ENCODE measurements at regions not wholly inside any gene's neighbourhood (a gene's known extent, or its start where the extent isn't known, plus 50 kb on each side); places are given as distances from the start of the nearest gene placed in this dataset.
"Not testable (repeated sequence)": the region's sequence is repeated elsewhere in the genome, so short reads cannot be mapped to it uniquely, and the experiment has no call there.

DNA sequence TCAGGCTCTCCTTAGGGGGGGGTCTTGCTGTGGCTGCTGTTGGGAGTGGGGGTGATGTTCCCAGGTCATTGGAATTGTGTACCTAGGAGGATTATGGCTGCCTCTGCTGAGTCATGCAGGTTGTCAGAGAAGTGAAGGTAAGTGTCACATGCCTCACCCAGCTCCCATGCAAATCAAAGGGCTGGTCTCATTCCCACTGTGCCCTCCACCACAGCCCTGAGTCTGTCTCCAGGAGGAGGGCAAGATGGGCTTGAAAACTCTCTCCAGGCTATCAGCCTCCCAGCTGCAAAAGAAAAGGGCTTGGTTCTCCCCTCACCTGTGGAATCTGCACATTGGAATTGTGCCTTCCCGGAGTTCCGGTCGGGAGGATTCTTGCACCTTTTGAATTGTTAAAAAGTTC lies 580.5 kb downstream of the NSUN3 start:
- no peaks in the 10 kb centered on the region for H3K27me3 Mint-ChIP-seq
- ATAC-seq (replicated peaks) (no peak), DNase-seq (no peak)
- no peak overlapping the region for H3K4me3 Mint-ChIP-seq
- H3K9me3 Mint-ChIP-seq, result peaks cover 4 to 24% of the 10 kb centered on the region in 2 donors
- no peak overlapping the region for H3K27ac Mint-ChIP-seq
- H3K36me3 Mint-ChIP-seq (ENCODE audit: insufficient read depth), result no peaks in the 10 kb centered on the region
- H3K4me1 Mint-ChIP-seq (ENCODE audit: low read depth in 2 of 2), result no peaks in the 10 kb centered on the region

DNA sequence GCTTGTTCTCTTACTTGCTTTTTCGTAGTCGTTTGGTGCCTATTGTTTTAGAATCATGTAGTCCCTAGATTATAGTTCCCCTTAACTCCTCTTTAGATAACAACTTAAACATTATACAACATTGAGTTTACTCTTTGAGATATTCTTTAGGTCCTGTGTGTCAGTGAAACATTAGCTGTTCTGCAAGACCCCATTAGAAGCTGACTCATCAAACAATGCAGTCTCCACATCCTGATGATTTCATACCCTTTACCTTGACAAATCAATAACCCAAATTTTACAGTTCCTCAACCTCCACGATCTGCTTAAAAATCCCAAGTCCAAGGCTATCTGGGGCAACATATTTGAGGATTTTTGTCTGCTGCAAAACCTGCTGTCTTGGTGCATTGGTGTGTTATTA lies 582.9 kb downstream of the NSUN3 start:
- no peaks in the 10 kb centered on the region for H3K36me3 Mint-ChIP-seq (ENCODE audit: insufficient read depth)
- H3K9me3 Mint-ChIP-seq, result peaks cover 10 to 23% of the 10 kb centered on the region in 2 donors
- DNase-seq, result no peak
- no peak overlapping the region for H3K27ac Mint-ChIP-seq
- no peaks in the 10 kb centered on the region for H3K27me3 Mint-ChIP-seq
- no peak overlapping the region for H3K4me3 Mint-ChIP-seq
- no peak for ATAC-seq (replicated peaks)
- no peaks in the 10 kb centered on the region for H3K4me1 Mint-ChIP-seq (ENCODE audit: low read depth in 2 of 2)

DNA sequence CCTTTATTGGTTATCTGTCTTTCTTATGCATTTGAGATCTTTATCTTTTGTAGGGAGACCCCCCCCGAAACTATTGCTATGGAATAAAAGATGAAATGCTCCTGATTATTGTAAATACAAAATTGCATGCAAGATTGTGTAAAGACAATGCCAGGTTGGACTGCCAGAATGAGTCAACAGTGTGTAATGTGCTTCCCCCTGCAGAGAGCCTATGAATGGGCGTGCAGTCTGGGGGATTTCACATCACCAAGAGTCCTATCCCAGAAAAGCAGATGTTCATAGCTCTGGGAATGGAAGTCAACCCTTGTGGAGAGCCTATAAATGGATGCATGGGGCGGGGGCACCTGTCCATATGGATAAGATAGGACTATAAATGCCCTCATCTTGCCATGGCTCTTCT lies 584.3 kb downstream of the NSUN3 start:
- ATAC-seq (replicated peaks) (no peak), DNase-seq (no peak)
- no peak overlapping the region for H3K4me3 Mint-ChIP-seq

GRCh38 chr3:94648270-94649180 lies 585.7 kb downstream of the NSUN3 start:
- H3K36me3 Mint-ChIP-seq (ENCODE audit: insufficient read depth); H3K27me3 Mint-ChIP-seq; DNase-seq; H3K4me1 Mint-ChIP-seq (ENCODE audit: low read depth in 2 of 2); ATAC-seq (replicated peaks); H3K4me3 Mint-ChIP-seq; H3K27ac Mint-ChIP-seq: not testable (repeated sequence)
- peaks cover 14 to 40% of the 10 kb centered on the region in 2 donors for H3K9me3 Mint-ChIP-seq

More for the DNA sequence above, 584.3 kb downstream of the NSUN3 start:
- Mint-ChIP-seq H3K36me3 (ENCODE audit: insufficient read depth) (no peaks in the 10 kb centered on the region), H3K27me3 (no peaks in the 10 kb centered on the region), H3K4me1 (ENCODE audit: low read depth in 2 of 2) (no peaks in the 10 kb centered on the region), H3K27ac (no peak overlapping the region), H3K9me3 (peaks cover 13 to 30% of the 10 kb centered on the region in 2 donors)

GRCh38 chr3:94654096-94654495 lies 591.2 kb downstream of the NSUN3 start:
- H3K4me1 Mint-ChIP-seq (ENCODE audit: low read depth in 2 of 2), result no peaks in the 10 kb centered on the region
- ATAC-seq (replicated peaks) (no peak), DNase-seq (no peak)
- no peaks in the 10 kb centered on the region for H3K36me3 Mint-ChIP-seq (ENCODE audit: insufficient read depth)
- H3K9me3 Mint-ChIP-seq, result peaks cover 17 to 36% of the 10 kb centered on the region in 2 donors
- no peak overlapping the region for H3K27ac Mint-ChIP-seq
- H3K4me3 Mint-ChIP-seq, result no peak overlapping the region
- H3K27me3 Mint-ChIP-seq, result no peaks in the 10 kb centered on the region

DNA sequence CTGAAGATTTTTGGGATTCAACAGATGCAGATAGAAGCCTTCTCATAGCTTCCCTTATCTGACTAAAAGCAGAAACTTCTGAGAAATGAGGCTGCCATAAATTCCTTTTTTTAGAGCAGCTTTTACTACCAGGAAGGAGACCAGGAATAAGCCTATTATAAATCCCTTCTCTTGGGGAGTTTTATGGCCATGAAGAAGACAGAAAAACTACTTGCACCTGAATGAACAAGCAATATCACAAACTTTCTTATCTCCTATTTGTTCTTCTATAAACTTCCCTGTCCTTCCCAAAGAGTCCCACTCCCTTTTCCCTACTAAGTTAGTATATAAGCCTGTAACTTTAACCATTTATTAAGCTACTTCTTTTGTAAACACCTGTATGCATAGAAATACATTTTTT lies 603.1 kb downstream of the NSUN3 start:
- H3K4me1 Mint-ChIP-seq (ENCODE audit: low read depth in 2 of 2), result no peaks in the 10 kb centered on the region
- H3K9me3 Mint-ChIP-seq, result peaks cover 0 to 4% of the 10 kb centered on the region in 2 donors
- no peak overlapping the region for H3K4me3 Mint-ChIP-seq
- H3K36me3 Mint-ChIP-seq (ENCODE audit: insufficient read depth), result no peaks in the 10 kb centered on the region
- DNase-seq, result no peak
- no peak for ATAC-seq (replicated peaks)
- H3K27me3 Mint-ChIP-seq, result no peaks in the 10 kb centered on the region
- H3K27ac Mint-ChIP-seq, result no peak overlapping the region

- Mint-ChIP-seq H3K4me1 (ENCODE audit: low read depth in 2 of 2) (no peaks in the 10 kb centered on the region), H3K4me3 (no peak overlapping the region), H3K9me3 (peaks cover 4 to 7% of the 10 kb centered on the region in 2 donors), H3K27ac (no peak overlapping the region), H3K27me3 (no peaks in the 10 kb centered on the region), H3K36me3 (ENCODE audit: insufficient read depth) (peaks cover 3% of the 10 kb centered on the region)
- ATAC-seq (replicated peaks) (no peak), DNase-seq (no peak)
Observed at GRCh38 chr3:94671078-94671477, 608.2 kb downstream of the NSUN3 start.

GRCh38 chr3:94673876-94674275 lies 611.0 kb downstream of the NSUN3 start:
- Mint-ChIP-seq H3K27ac (no peak overlapping the region), H3K27me3 (no peaks in the 10 kb centered on the region), H3K4me1 (ENCODE audit: low read depth in 2 of 2) (no peaks in the 10 kb centered on the region), H3K4me3 (no peak overlapping the region), H3K9me3 (peaks cover 8 to 15% of the 10 kb centered on the region in 2 donors), H3K36me3 (ENCODE audit: insufficient read depth) (peaks cover 3% of the 10 kb centered on the region)
- ATAC-seq (replicated peaks), result no peak
- DNase-seq, result no peak

GRCh38 chr3:94686208-94686607 lies 623.3 kb downstream of the NSUN3 start:
- H3K36me3 Mint-ChIP-seq (ENCODE audit: insufficient read depth), result no peaks in the 10 kb centered on the region
- no peak for DNase-seq
- no peak overlapping the region for H3K4me3 Mint-ChIP-seq
- peaks cover 2 to 7% of the 10 kb centered on the region in 2 donors for H3K9me3 Mint-ChIP-seq
- no peak for ATAC-seq (replicated peaks)
- H3K27me3 Mint-ChIP-seq, result no peaks in the 10 kb centered on the region
- H3K4me1 Mint-ChIP-seq (ENCODE audit: low read depth in 2 of 2), result no peaks in the 10 kb centered on the region
- H3K27ac Mint-ChIP-seq, result no peak overlapping the region

GRCh38 chr3:94693997-94694640 lies 631.3 kb downstream of the NSUN3 start:
- H3K27ac Mint-ChIP-seq, result no peak overlapping the region
- H3K4me1 Mint-ChIP-seq (ENCODE audit: low read depth in 2 of 2), result no peaks in the 10 kb centered on the region
- DNase-seq (no peak), ATAC-seq (replicated peaks) (no peak)
- peaks cover 8 to 9% of the 10 kb centered on the region in 2 donors for H3K9me3 Mint-ChIP-seq
- no peaks in the 10 kb centered on the region for H3K36me3 Mint-ChIP-seq (ENCODE audit: insufficient read depth)
- no peak overlapping the region for H3K4me3 Mint-ChIP-seq
- no peaks in the 10 kb centered on the region for H3K27me3 Mint-ChIP-seq

DNA sequence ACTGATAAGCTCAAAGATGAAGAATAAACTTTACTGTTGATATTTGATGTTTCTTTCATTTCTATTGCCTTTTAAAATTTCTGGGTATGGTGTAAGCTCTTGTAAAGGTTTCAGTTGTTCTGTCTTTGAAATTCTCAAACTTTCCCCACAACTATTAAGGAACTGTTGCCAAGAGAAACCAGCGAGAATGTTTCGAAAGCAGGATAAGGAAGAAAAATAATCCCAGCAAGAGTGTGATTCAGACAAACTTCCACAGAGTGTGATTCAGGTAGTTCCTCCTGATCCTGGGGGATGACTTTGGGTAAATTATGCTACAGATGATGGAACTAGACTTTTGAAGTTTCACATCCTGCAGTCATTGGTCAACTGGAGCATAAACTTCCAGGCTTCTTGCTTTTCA lies 632.0 kb downstream of the NSUN3 start:
- Mint-ChIP-seq H3K36me3 (ENCODE audit: insufficient read depth) (no peaks in the 10 kb centered on the region), H3K4me1 (ENCODE audit: low read depth in 2 of 2) (no peaks in the 10 kb centered on the region), H3K27me3 (no peaks in the 10 kb centered on the region), H3K4me3 (no peak overlapping the region), H3K9me3 (peaks cover 8 to 13% of the 10 kb centered on the region in 2 donors), H3K27ac (no peak overlapping the region)
- ATAC-seq (replicated peaks), result no peak
- DNase-seq, result no peak

GRCh38 chr3:94704467-94704866 lies 641.6 kb downstream of the NSUN3 start:
- H3K4me3 Mint-ChIP-seq, result no peak overlapping the region
- H3K4me1 Mint-ChIP-seq (ENCODE audit: low read depth in 2 of 2), result no peaks in the 10 kb centered on the region
- ATAC-seq (replicated peaks) (no peak), DNase-seq (no peak)
- peaks cover 3% of the 10 kb centered on the region for H3K36me3 Mint-ChIP-seq (ENCODE audit: insufficient read depth)
- H3K9me3 Mint-ChIP-seq, result peaks cover 8 to 9% of the 10 kb centered on the region in 2 donors
- no peak overlapping the region for H3K27ac Mint-ChIP-seq
- no peaks in the 10 kb centered on the region for H3K27me3 Mint-ChIP-seq

GRCh38 chr3:94709249-94709902 lies 646.5 kb downstream of the NSUN3 start:
- Mint-ChIP-seq H3K27me3 (no peaks in the 10 kb centered on the region), H3K4me3 (no peak overlapping the region), H3K27ac (no peak overlapping the region), H3K4me1 (ENCODE audit: low read depth in 2 of 2) (no peaks in the 10 kb centered on the region), H3K9me3 (peaks cover 14 to 20% of the 10 kb centered on the region in 2 donors), H3K36me3 (ENCODE audit: insufficient read depth) (no peaks in the 10 kb centered on the region)
- ATAC-seq (replicated peaks) (no peak), DNase-seq (no peak)
